ENCODE measurements at regions not wholly inside any gene's neighbourhood (a gene's known extent, or its start where the extent isn't known, plus 50 kb on each side); places are given as distances from the start of the nearest gene placed in this dataset.
A peak's percentile ranks its signal among the peaks of the same experiment; 100 is the strongest.

GRCh38 chr10:31742255-31742654 lies 186.4 kb downstream of the ARHGAP12 start:
- Histone ChIP-seq H3K27me3 (ENCODE audit: control insufficient read depth in 2 of 2, insufficient read depth in 2 of 2, low read length in 2 of 2) (peaks cover 3 to 6% of the 10 kb centered on the region in 2 experiments; a peak in 3 of 5 replicates), H3K36me3 (ENCODE audit: control insufficient read depth, insufficient read depth, low read length) (no peaks in the 10 kb centered on the region), H3K4me2 (ENCODE audit: insufficient read depth, low read length) (no peak overlapping the region), H3K9ac (ENCODE audit: insufficient read depth in 1 of 2, low read depth in 2 of 2, low read length in 2 of 2) (no peak overlapping the region), H3K4me1 (replicated peaks in 1 of 2; ENCODE audit: control insufficient read depth in 2 of 2, insufficient read depth in 2 of 2, low read length in 2 of 2) (no peaks in the 10 kb centered on the region), H3K27ac (ENCODE audit: extremely low read depth, low read depth, low read length) (no peak overlapping the region), H3K79me2 (ENCODE audit: control insufficient read depth, insufficient read depth, low read length) (no peaks in the 10 kb centered on the region), H3K9me1 (ENCODE audit: control insufficient read depth, insufficient read depth, low read length) (no peaks in the 10 kb centered on the region), H2AFZ (ENCODE audit: low read depth, low read length) (no peak overlapping the region), H3K9me3 (replicated peaks; ENCODE audit: control insufficient read depth, insufficient read depth, low read depth, low read length) (no peaks in the 10 kb centered on the region), H4K20me1 (replicated peaks; ENCODE audit: control insufficient read depth, insufficient read depth, low read length) (no peaks in the 10 kb centered on the region), H3K4me3 (no peak overlapping the region)
- no TSS peak for BruUV-seq (replicated peaks)
- ChIA-PET POLR2A (no interaction called here), CTCF (ENCODE audit: low intra/inter-chr PET ratio) (no interaction called here)
- no peak for TF ChIP-seq ZBED1 (IDR thresholded peaks at IDR 0.05)
- peak; percentile 27 for TF ChIP-seq RBM25 (IDR thresholded peaks at IDR 0.05; ENCODE audit: low read depth, low read length, severe bottlenecking)
- no peak for TF ChIP-seq PYGO2 (tag; IDR thresholded peaks at IDR 0.05)
- TF ChIP-seq NFATC3 (IDR thresholded peaks at IDR 0.05) = no peak
- no peak for TF ChIP-seq RB1 (IDR thresholded peaks at IDR 0.05; ENCODE audit: low read depth)
- TF ChIP-seq, protein P1, sequence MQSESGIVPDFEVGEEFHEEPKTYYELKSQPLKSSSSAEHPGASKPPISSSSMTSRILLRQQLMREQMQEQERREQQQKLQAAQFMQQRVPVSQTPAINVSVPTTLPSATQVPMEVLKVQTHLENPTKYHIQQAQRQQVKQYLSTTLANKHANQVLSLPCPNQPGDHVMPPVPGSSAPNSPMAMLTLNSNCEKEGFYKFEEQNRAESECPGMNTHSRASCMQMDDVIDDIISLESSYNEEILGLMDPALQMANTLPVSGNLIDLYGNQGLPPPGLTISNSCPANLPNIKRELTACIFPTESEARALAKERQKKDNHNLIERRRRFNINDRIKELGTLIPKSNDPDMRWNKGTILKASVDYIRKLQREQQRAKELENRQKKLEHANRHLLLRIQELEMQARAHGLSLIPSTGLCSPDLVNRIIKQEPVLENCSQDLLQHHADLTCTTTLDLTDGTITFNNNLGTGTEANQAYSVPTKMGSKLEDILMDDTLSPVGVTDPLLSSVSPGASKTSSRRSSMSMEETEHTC (IDR thresholded peaks at IDR 0.05) = no peak
- TF ChIP-seq, protein P2, sequence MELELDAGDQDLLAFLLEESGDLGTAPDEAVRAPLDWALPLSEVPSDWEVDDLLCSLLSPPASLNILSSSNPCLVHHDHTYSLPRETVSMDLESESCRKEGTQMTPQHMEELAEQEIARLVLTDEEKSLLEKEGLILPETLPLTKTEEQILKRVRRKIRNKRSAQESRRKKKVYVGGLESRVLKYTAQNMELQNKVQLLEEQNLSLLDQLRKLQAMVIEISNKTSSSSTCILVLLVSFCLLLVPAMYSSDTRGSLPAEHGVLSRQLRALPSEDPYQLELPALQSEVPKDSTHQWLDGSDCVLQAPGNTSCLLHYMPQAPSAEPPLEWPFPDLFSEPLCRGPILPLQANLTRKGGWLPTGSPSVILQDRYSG (tag; conservative IDR thresholded peaks at IDR 0.05; ENCODE audit: low read depth) = no peak
- TF ChIP-seq MBD2 (IDR thresholded peaks at IDR 0.05; ENCODE audit: borderline replicate concordance, low read depth) = no peak
- TF ChIP-seq ZNF134 (CRISPR knock-in tag; conservative IDR thresholded peaks at IDR 0.05) = peak; percentile 87
- no peak for TF ChIP-seq HCFC1 (IDR thresholded peaks at IDR 0.05; ENCODE audit: low read depth, low read length)
- TF ChIP-seq MAFK (IDR thresholded peaks at IDR 0.05; ENCODE audit: low read length) = no peak
- 0% methylated on average over 1 of the region's 1 CpG for WGBS (ENCODE audit: insufficient coverage, low coverage, missing lambda C conversion rate)
- DNase-seq (ENCODE audit: extremely low read depth in 1 of 4, low spot score in 3 of 4) (no peak), ATAC-seq (no peak), FAIRE-seq (no peak)
- in situ Hi-C loops (cut with MboI) = no loop called here
- intact Hi-C loops (cut with micrococcal nuclease) = no loop called here
